Progenitor cell of endocrine pancreas (in vitro differentiated cells): ENCODE measurements at regions not wholly inside any gene's neighbourhood (a gene's known extent, or its start where the extent isn't known, plus 50 kb on each side); places are given as distances from the start of the nearest gene placed in this dataset.
"Not testable (repeated sequence)": the region's sequence is repeated elsewhere in the genome, so short reads cannot be mapped to it uniquely, and the experiment has no call there.

Experiments used
- DNase-seq: peaks from one replicate; pipeline ENCODE4 v3.0.0; 2021; ENCODE audit warnings: low spot score; ENCODE audit not compliant: unreplicated experiment
- H3K27ac Mint-ChIP-seq: 2 replicates; pipeline ENCODE4 v1.8.0; 2021; ENCODE audit warnings: mild to moderate bottlenecking, moderate library complexity, mixed read lengths
- H3K27me3 Mint-ChIP-seq: 2 replicates; pipeline ENCODE4 v1.8.0; 2021; ENCODE audit warnings: mixed read lengths
- H3K36me3 Mint-ChIP-seq: 2 replicates; pipeline ENCODE4 v1.8.0; 2022; ENCODE audit warnings: mixed read lengths; ENCODE audit not compliant: insufficient read depth
- H3K4me1 Mint-ChIP-seq: 2 replicates; pipeline ENCODE4 v1.8.0; 2021; ENCODE audit warnings: low read depth, mixed read lengths
- H3K4me3 Mint-ChIP-seq: 2 replicates; pipeline ENCODE4 v1.8.0; 2021; ENCODE audit warnings: low read depth, mild to moderate bottlenecking, moderate library complexity, mixed read lengths
- H3K9me3 Mint-ChIP-seq: 2 replicates; pipeline ENCODE4 v1.8.0; 2021; ENCODE audit warnings: low read depth, mixed read lengths
- TF ChIP-seq, protein P1 (sequence below): fragments of 200-600 bp; sonication (generic); IDR thresholded peaks from one replicate; pipeline ENCODE4 v1.5.0; 2021; ENCODE audit warnings: antibody characterized with exemption, mild to moderate bottlenecking; ENCODE audit not compliant: unreplicated experiment

DNA sequence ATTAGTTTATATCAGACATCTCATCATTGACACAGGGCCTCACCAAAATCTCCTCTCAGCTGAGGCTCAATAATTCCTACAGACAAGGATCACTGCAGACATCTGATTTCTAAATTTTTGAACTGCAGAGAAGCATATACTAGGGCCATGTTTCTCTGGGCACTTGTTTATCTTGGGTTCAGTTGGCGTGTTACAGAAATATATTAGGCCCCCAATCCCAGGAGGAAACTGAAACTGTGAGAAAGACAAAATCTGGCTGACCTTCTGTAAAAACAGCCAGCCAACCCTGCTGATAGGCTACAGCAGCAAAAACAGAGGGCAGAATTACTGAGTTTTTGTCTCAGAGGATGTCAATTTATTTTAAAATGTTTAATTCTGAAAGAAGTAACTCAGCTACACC is 634.6 kb downstream of the ETNK1 start:
- Mint-ChIP-seq H3K4me1 (peaks cover 19% of the 10 kb centered on the region), H3K9me3 (no peaks in the 10 kb centered on the region), H3K27me3 (no peaks in the 10 kb centered on the region), H3K4me3 (no peak overlapping the region), H3K27ac (no peak overlapping the region), H3K36me3 (no peaks in the 10 kb centered on the region)
- DNase-seq: no peak
- TF ChIP-seq, protein P1, sequence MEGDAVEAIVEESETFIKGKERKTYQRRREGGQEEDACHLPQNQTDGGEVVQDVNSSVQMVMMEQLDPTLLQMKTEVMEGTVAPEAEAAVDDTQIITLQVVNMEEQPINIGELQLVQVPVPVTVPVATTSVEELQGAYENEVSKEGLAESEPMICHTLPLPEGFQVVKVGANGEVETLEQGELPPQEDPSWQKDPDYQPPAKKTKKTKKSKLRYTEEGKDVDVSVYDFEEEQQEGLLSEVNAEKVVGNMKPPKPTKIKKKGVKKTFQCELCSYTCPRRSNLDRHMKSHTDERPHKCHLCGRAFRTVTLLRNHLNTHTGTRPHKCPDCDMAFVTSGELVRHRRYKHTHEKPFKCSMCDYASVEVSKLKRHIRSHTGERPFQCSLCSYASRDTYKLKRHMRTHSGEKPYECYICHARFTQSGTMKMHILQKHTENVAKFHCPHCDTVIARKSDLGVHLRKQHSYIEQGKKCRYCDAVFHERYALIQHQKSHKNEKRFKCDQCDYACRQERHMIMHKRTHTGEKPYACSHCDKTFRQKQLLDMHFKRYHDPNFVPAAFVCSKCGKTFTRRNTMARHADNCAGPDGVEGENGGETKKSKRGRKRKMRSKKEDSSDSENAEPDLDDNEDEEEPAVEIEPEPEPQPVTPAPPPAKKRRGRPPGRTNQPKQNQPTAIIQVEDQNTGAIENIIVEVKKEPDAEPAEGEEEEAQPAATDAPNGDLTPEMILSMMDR: no peak

DNA sequence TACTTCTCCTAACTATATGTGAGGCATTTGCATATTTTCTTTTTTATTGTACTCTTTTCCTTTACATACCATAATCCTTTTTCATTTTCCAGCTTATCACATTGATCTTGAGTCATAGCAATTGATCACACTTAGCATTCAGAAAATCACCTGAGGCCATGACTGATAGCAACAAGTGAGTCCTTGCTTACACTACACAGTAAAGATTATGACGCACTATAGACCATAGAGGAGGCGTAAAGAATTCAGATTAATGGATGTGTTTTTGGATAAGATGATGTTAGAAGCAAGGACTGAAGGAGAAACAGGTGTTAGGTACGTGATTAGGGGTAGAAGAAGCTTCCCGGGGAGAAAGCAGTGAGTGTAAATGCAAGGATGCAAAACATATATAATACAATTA is 637.7 kb downstream of the ETNK1 start:
- H3K36me3 Mint-ChIP-seq: no peaks in the 10 kb centered on the region
- peaks cover 2% of the 10 kb centered on the region for H3K9me3 Mint-ChIP-seq
- peaks cover 16% of the 10 kb centered on the region for H3K4me1 Mint-ChIP-seq
- H3K4me3 Mint-ChIP-seq: no peak overlapping the region
- no peaks in the 10 kb centered on the region for H3K27me3 Mint-ChIP-seq
- TF ChIP-seq, protein P1: no peak
- H3K27ac Mint-ChIP-seq: no peak overlapping the region
- no peak for DNase-seq

DNA sequence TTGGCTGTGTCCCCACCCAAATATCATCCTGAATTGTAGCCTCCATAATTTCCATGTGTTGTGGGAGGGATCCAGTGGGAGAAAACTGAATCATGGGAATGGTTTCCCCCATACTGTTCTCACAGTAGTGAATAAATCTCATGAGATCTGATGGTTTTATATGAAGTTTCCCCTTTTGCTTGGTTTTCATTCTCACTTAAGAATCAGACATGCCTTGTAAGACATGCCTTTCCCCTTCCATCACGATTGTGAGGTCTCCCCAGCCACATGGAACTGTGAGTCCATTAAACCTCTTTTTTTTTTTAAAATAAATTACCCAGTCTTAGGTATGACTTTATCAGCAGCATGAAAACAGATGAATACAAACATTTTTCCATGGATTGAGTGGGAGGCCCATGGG is 652.9 kb downstream of the ETNK1 start:
- Mint-ChIP-seq H3K27ac (no peak overlapping the region), H3K4me1 (no peaks in the 10 kb centered on the region), H3K36me3 (no peaks in the 10 kb centered on the region), H3K9me3 (peaks cover under 1% of the 10 kb centered on the region), H3K27me3 (no peaks in the 10 kb centered on the region), H3K4me3 (no peak overlapping the region)
- TF ChIP-seq, protein P1: no peak
- DNase-seq: no peak

DNA sequence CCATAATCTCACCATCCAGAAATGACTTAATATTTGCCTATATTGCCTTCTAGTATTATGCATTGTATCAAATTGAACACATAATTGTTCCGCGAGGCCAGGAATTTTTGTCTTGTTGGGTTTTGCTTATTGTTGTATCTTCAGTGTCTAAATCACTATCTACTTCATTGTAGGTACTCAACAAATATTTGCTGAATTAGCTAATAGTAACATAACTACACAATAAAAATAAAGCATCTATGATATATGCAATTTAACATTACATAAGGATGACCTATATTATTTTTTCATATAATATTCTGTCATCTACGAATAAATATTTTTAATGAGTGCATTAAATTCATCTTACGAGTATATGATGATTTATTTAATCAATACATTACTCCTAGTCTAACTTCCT is 656.3 kb downstream of the ETNK1 start:
- Mint-ChIP-seq H3K36me3 (no peaks in the 10 kb centered on the region), H3K27me3 (no peaks in the 10 kb centered on the region), H3K27ac (no peak overlapping the region), H3K9me3 (peaks cover 17% of the 10 kb centered on the region), H3K4me1 (no peaks in the 10 kb centered on the region), H3K4me3 (no peak overlapping the region)
- TF ChIP-seq, protein P1: no peak
- DNase-seq: no peak

DNA sequence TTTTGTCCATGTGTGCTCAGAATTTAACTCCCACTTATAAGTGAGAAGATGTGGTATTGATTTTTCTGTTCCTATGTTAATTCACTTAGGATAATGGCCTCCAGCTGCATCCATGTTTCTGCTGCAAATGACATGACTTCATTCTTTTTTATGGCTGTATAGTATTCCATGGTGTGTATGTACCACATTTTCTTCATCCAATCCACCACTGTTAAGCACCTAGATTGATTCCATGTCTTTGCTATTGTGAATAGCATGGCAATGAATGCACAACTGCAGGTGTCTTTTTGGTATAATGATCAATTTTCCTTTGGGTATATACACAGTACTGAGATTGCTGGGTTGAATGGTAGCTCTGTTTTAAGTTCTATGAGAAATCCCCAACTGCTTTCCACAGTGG is 657.7 kb downstream of the ETNK1 start:
- peaks cover 17% of the 10 kb centered on the region for H3K9me3 Mint-ChIP-seq
- no peak overlapping the region for H3K4me3 Mint-ChIP-seq
- no peaks in the 10 kb centered on the region for H3K4me1 Mint-ChIP-seq
- no peaks in the 10 kb centered on the region for H3K36me3 Mint-ChIP-seq
- DNase-seq: no peak
- no peak overlapping the region for H3K27ac Mint-ChIP-seq
- H3K27me3 Mint-ChIP-seq: no peaks in the 10 kb centered on the region
- TF ChIP-seq, protein P1: no peak

DNA sequence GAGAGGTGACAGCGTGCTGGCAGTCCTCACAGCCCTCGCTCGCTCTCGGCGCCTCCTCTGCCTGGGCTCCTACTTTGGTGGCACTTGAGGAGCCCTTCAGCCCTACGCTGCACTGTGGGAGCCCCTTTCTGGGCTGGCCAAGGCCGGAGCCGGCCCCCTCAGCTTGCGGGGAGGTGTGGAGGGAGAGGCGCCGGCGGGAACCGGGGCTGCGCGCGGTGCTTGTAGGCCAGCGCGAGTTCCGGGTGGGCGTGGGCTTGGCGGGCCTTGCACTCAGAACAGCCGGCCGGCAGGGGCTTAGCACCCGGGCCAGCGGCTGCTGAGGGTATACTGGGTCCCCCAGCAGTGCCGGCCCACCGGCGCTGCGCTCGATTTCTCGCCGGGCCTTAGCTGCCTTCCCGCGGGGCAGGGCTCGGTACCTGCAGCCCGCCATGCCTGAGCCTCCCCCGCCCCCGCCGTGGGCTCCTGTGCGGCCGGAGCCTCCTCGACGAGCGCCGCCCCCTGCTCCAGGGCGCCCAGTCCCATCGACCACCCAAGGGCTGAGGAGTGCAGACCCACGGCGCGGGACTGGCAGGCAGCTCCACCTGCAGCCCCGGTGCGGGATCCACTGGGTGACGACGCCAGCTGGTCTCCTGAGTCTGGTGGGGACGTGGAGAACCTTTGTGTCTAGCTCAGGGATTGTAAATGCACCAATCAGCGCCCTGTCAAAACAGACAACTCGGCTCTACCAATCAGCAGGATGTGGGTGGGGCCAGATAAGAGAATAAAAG is 661.0 kb downstream of the ETNK1 start:
- not testable (repeated sequence) for H3K27me3 Mint-ChIP-seq, H3K27ac Mint-ChIP-seq, DNase-seq, H3K36me3 Mint-ChIP-seq, H3K4me1 Mint-ChIP-seq, H3K4me3 Mint-ChIP-seq
- peaks cover 17% of the 10 kb centered on the region for H3K9me3 Mint-ChIP-seq
